Uterus (tissue), 2 donors: ENCODE measurements at regions not wholly inside any gene's neighbourhood (a gene's known extent, or its start where the extent isn't known, plus 50 kb on each side); places are given as distances from the start of the nearest gene placed in this dataset.

Experiments
- POLR2A ChIP-seq, 2 donors: fragments of 450-650 bp; IDR thresholded peaks; one replicate each; pipeline ENCODE4 v1.6.1; 2016; ENCODE audit warnings: antibody characterized with exemption in 2 of 2, mild to moderate bottlenecking in 1 of 2, moderate library complexity in 1 of 2
- TF ChIP-seq, protein P1 (sequence below), 4 experiments: fragments of 200-600 bp in 2 of 4; fragments of 450-650 bp in 2 of 4; sonication (generic) in 2 of 4; IDR thresholded peaks; one replicate each; pipeline ENCODE4 v1.5.1; 2016 to 2019; ENCODE audit warnings: antibody characterized with exemption in 4 of 4, mild to moderate bottlenecking in 2 of 4, moderate library complexity in 1 of 4

DNA sequence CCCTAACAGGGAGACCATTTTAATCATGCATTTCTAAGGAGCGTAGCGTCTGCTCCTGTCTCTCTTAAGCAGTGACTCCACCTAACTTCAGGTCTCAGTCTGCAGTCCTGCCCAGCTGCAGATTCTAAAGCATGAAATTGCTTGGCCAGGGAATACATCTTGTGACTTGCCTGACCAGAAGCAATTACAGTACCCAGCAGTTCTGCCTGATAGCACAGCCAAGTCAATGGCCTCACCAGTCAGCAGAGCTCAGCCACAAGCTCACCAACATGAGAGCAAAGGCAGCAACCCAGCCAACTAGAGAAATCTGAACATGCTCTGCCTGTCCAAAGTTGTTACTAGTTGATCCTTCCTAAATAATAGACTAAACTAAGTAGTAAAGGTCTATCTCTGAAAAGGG is 2011.9 kb upstream of the PCDH10 start:
- TF ChIP-seq POLR2A (IDR thresholded peaks at IDR 0.05), result no peak
- TF ChIP-seq, protein P1, sequence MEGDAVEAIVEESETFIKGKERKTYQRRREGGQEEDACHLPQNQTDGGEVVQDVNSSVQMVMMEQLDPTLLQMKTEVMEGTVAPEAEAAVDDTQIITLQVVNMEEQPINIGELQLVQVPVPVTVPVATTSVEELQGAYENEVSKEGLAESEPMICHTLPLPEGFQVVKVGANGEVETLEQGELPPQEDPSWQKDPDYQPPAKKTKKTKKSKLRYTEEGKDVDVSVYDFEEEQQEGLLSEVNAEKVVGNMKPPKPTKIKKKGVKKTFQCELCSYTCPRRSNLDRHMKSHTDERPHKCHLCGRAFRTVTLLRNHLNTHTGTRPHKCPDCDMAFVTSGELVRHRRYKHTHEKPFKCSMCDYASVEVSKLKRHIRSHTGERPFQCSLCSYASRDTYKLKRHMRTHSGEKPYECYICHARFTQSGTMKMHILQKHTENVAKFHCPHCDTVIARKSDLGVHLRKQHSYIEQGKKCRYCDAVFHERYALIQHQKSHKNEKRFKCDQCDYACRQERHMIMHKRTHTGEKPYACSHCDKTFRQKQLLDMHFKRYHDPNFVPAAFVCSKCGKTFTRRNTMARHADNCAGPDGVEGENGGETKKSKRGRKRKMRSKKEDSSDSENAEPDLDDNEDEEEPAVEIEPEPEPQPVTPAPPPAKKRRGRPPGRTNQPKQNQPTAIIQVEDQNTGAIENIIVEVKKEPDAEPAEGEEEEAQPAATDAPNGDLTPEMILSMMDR (IDR thresholded peaks at IDR 0.05), result no peak
